ENCODE measurements at regions not wholly inside any gene's neighbourhood (a gene's known extent, or its start where the extent isn't known, plus 50 kb on each side); places are given as distances from the start of the nearest gene placed in this dataset.

DNA sequence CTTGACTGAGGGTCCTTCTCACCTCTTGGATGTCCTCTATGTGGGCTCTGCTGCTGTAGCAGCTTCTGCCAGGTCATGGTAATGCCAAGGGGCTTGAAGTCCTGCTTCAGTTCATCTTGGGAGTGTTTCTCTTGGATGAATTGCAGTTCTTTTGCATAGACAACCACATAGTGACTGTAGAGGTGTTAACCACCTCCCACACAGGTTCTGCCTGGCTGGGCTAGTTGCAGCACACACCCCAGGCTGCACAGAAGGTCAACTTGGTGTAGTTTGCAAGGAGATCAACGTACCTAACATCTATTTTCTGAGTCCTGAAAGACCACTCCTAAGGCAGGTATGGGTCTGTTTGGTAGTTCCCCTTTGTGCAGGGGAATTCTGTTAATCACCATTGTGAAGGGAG, 108.1 kb downstream of the ADCYAP1 start:
- H3K9ac ChIP-seq (ENCODE audit: insufficient read length), result no peak overlapping the region
- no peak for DNase-seq (ENCODE audit: low read depth, low spot score)
- no peak for TF ChIP-seq EZH2 (IDR thresholded peaks at IDR 0.05)
- TF ChIP-seq FOXP2 (optimal IDR thresholded peaks at IDR 0.05; ENCODE audit: control extremely low read depth, extremely low read length, insufficient read depth), result no peak
- TF ChIP-seq POLR2AphosphoS5 (IDR thresholded peaks at IDR 0.05; ENCODE audit: borderline replicate concordance, low read depth, low read length), result no peak

GRCh38 chr18:1013951-1014350, 109.3 kb downstream of the ADCYAP1 start:
- no peak overlapping the region for H3K4me3 ChIP-seq
- DNase-seq (ENCODE audit: low read depth, low spot score), result no peak
- no peaks in the 10 kb centered on the region for H3K9me3 ChIP-seq (ENCODE audit: low read depth, low read length)
- TF ChIP-seq EZH2 (IDR thresholded peaks at IDR 0.05) (no peak), FOXP2 (optimal IDR thresholded peaks at IDR 0.05; ENCODE audit: control extremely low read depth, extremely low read length, insufficient read depth) (no peak), POLR2AphosphoS5 (IDR thresholded peaks at IDR 0.05; ENCODE audit: borderline replicate concordance, low read depth, low read length) (no peak)
- H3K36me3 ChIP-seq (ENCODE audit: insufficient read depth, low read length), result no peaks in the 10 kb centered on the region
- H3K27ac ChIP-seq, result no peak overlapping the region
- H3K9ac ChIP-seq (ENCODE audit: insufficient read length), result no peak overlapping the region

More for the DNA sequence above, 108.1 kb downstream of the ADCYAP1 start:
- Histone ChIP-seq H3K27ac (no peak overlapping the region), H3K4me3 (no peak overlapping the region), H3K36me3 (ENCODE audit: insufficient read depth, low read length) (no peaks in the 10 kb centered on the region), H3K9me3 (ENCODE audit: low read depth, low read length) (no peaks in the 10 kb centered on the region)

- no peak overlapping the region for H3K9ac ChIP-seq (ENCODE audit: insufficient read length)
- no peak for TF ChIP-seq POLR2AphosphoS5 (IDR thresholded peaks at IDR 0.05; ENCODE audit: borderline replicate concordance, low read depth, low read length)
- DNase-seq (ENCODE audit: low read depth, low spot score), result no peak
- no peak overlapping the region for H3K27ac ChIP-seq
- no peaks in the 10 kb centered on the region for H3K9me3 ChIP-seq (ENCODE audit: low read depth, low read length)
- H3K4me3 ChIP-seq, result no peak overlapping the region
- no peaks in the 10 kb centered on the region for H3K36me3 ChIP-seq (ENCODE audit: insufficient read depth, low read length)
Observed at GRCh38 chr18:1014509-1014908, 109.8 kb downstream of the ADCYAP1 start.

DNA sequence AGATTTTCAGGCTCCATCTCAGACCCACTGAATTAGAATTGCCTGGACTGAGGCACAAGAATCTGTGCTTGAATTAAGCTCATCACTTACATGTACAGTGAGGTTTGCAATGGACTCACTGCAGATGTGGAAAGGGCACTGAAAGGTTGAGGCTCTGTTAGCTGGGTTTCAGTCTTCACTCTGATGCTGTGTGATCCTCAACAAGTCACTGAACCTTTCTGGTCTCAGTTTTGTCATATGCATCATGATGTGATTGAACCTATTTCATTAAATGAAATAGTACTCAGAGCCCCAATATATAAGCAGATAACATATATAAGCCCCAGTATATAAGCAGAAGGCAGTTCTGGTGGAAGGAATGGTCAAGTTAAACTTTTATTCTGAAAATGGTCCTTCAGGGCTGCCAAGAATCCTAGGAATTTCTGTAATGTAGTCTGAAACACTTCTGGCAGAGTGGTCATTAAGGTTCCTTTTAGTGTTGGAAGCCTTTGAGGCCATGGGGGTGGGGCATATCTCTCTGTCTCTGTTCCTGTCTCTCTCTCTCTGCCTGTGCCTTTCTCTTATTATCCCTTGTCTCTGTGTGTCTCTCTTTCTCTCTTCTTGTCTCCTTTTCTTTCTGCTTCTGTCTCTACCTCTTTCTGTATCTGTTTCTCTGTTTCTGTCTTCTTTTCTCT, 110.4 kb downstream of the ADCYAP1 start:
- Histone ChIP-seq H3K27ac (no peak overlapping the region), H3K9me3 (ENCODE audit: low read depth, low read length) (no peaks in the 10 kb centered on the region), H3K4me3 (no peak overlapping the region), H3K9ac (ENCODE audit: insufficient read length) (no peak overlapping the region), H3K36me3 (ENCODE audit: insufficient read depth, low read length) (no peaks in the 10 kb centered on the region)
- no peak for DNase-seq (ENCODE audit: low read depth, low spot score)
- no peak for TF ChIP-seq EZH2 (IDR thresholded peaks at IDR 0.05)
- TF ChIP-seq FOXP2 (optimal IDR thresholded peaks at IDR 0.05; ENCODE audit: control extremely low read depth, extremely low read length, insufficient read depth), result no peak
- TF ChIP-seq POLR2AphosphoS5 (IDR thresholded peaks at IDR 0.05; ENCODE audit: borderline replicate concordance, low read depth, low read length), result no peak

- TF ChIP-seq FOXP2 (optimal IDR thresholded peaks at IDR 0.05; ENCODE audit: control extremely low read depth, extremely low read length, insufficient read depth) (no peak), POLR2AphosphoS5 (IDR thresholded peaks at IDR 0.05; ENCODE audit: borderline replicate concordance, low read depth, low read length) (no peak), EZH2 (IDR thresholded peaks at IDR 0.05) (no peak)
- no peaks in the 10 kb centered on the region for H3K36me3 ChIP-seq (ENCODE audit: insufficient read depth, low read length)
- H3K27ac ChIP-seq, result no peak overlapping the region
- no peak for DNase-seq (ENCODE audit: low read depth, low spot score)
- no peak overlapping the region for H3K4me3 ChIP-seq
- H3K9ac ChIP-seq (ENCODE audit: insufficient read length), result no peak overlapping the region
- H3K9me3 ChIP-seq (ENCODE audit: low read depth, low read length), result no peaks in the 10 kb centered on the region
Observed at GRCh38 chr18:1015777-1016176, 111.1 kb downstream of the ADCYAP1 start.

DNA sequence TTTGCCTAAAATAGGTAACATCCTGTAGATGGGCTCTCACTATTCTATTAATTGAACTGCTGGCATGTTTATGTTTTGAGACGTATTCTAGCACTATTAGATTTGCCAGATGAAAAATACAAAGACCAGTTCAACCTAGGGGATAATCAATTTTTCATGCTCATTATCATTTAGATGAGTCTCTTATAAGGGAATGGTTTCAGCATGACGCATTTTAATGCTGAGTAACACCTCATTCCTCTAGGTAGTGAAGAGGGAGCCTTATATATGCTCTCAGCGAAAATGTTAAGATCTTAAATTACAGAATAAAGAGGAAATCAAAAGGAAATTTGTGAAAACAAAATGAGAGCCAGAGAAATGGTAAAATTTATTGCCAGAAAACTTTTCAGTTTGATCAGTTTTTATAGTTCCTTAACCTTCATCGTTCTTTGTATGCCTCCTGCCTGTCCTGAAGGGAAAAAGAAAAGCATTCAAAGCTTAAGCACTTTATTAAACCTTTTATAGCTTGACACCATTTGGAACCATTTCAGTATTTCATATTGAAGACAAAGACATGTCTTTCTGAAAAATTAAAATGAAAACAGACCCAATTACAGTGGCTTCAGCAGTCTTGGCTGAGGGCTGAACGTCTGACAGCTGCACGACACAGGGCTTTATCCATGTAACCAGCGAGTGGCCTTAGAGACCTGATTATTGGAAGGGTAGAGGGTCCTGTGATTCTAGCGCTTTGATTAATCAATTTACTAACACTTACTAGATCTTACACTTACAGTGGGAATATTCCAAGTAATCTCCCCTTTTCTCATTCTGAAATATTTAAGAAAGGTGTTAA, 112.8 kb downstream of the ADCYAP1 start:
- DNase-seq (ENCODE audit: low read depth, low spot score), result no peak
- no peak overlapping the region for H3K27ac ChIP-seq
- H3K4me3 ChIP-seq, result no peak overlapping the region
- no peaks in the 10 kb centered on the region for H3K9me3 ChIP-seq (ENCODE audit: low read depth, low read length)
- no peak overlapping the region for H3K9ac ChIP-seq (ENCODE audit: insufficient read length)
- no peaks in the 10 kb centered on the region for H3K36me3 ChIP-seq (ENCODE audit: insufficient read depth, low read length)
- TF ChIP-seq EZH2 (IDR thresholded peaks at IDR 0.05) (no peak), POLR2AphosphoS5 (IDR thresholded peaks at IDR 0.05; ENCODE audit: borderline replicate concordance, low read depth, low read length) (no peak), FOXP2 (optimal IDR thresholded peaks at IDR 0.05; ENCODE audit: control extremely low read depth, extremely low read length, insufficient read depth) (no peak)

DNA sequence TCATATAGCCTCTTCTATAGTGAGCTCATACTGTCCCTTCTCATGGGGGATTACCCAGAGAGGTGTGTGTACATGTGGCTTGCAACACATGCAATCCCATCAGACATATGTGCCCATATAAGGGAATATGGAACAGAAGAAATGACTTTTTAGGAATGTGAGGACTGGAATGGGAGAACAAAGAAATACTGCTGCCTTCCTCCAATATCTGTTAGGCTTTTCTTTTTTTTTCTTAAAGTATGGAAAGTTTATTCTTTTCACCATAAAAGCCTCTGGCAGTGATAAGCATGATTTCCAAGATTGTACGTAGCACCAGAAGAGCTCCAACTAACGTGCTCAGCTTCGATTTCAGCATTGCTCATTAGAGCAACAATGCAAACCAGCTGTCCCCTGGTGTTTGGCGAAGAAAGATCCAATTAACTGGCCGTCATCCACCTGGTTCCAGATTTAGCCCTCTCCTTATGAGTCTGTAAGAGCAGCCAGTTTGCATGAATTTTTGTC, 113.6 kb downstream of the ADCYAP1 start:
- H3K27ac ChIP-seq, result no peak overlapping the region
- no peaks in the 10 kb centered on the region for H3K36me3 ChIP-seq (ENCODE audit: insufficient read depth, low read length)
- no peak overlapping the region for H3K4me3 ChIP-seq
- no peak for DNase-seq (ENCODE audit: low read depth, low spot score)
- H3K9ac ChIP-seq (ENCODE audit: insufficient read length), result no peak overlapping the region
- TF ChIP-seq FOXP2 (optimal IDR thresholded peaks at IDR 0.05; ENCODE audit: control extremely low read depth, extremely low read length, insufficient read depth), result no peak
- TF ChIP-seq EZH2 (IDR thresholded peaks at IDR 0.05), result no peak
- TF ChIP-seq POLR2AphosphoS5 (IDR thresholded peaks at IDR 0.05; ENCODE audit: borderline replicate concordance, low read depth, low read length), result no peak
- H3K9me3 ChIP-seq (ENCODE audit: low read depth, low read length), result no peaks in the 10 kb centered on the region

DNA sequence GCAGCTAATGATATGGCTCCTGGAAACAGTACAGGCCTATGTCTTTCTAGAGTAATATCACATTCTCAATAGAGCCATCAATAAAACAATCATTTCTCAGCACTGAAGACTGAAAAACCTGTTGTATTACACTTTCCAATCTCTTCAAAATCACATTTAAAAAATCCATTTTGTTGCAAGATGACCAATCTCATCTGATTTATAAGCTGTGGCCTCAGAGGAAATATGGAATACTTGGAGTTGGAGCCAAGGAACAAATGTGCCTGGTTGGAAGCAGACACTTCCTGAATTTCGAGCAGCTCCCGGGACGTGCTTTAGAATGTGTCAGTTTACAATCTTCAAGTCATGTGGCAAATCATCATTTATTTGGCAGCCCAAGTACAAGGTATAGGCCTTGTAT, 114.5 kb downstream of the ADCYAP1 start:
- Histone ChIP-seq H3K9me3 (ENCODE audit: low read depth, low read length) (no peaks in the 10 kb centered on the region), H3K27ac (no peak overlapping the region)
- DNase-seq (ENCODE audit: low read depth, low spot score), result no peak

More for the DNA sequence above, 114.5 kb downstream of the ADCYAP1 start:
- no peak for TF ChIP-seq EZH2 (IDR thresholded peaks at IDR 0.05)
- no peak for TF ChIP-seq POLR2AphosphoS5 (IDR thresholded peaks at IDR 0.05; ENCODE audit: borderline replicate concordance, low read depth, low read length)
- no peak for TF ChIP-seq FOXP2 (optimal IDR thresholded peaks at IDR 0.05; ENCODE audit: control extremely low read depth, extremely low read length, insufficient read depth)
- H3K9ac ChIP-seq (ENCODE audit: insufficient read length), result no peak overlapping the region
- no peak overlapping the region for H3K4me3 ChIP-seq
- no peaks in the 10 kb centered on the region for H3K36me3 ChIP-seq (ENCODE audit: insufficient read depth, low read length)
